Lower lobe of right lung (tissue), 2 donors: ENCODE measurements at regions not wholly inside any gene's neighbourhood (a gene's known extent, or its start where the extent isn't known, plus 50 kb on each side); places are given as distances from the start of the nearest gene placed in this dataset.

Source experiments
- ATAC-seq, 2 donors: fragments of 200-7000 bp; cut with Tn5 transposase; one replicate each; pipeline ENCODE4 v1.9.1; 2020 to 2022; ENCODE audit warnings: mild to moderate bottlenecking in 2 of 2, moderate library complexity in 2 of 2
- DNase-seq: peaks from one replicate; pipeline ENCODE4 v3.0.0-alpha.2; 2020
- H3K27ac ChIP-seq: fragments of 200-600 bp; one replicate; pipeline ENCODE4 v1.8.0; 2022
- H3K27me3 ChIP-seq: fragments of 200-600 bp; one replicate; pipeline ENCODE4 v1.8.0; 2022; ENCODE audit warnings: low read depth
- H3K36me3 ChIP-seq: fragments of 200-600 bp; one replicate; pipeline ENCODE4 v1.8.0; 2022; ENCODE audit warnings: mild to moderate bottlenecking
- H3K4me1 ChIP-seq: fragments of 200-600 bp; one replicate; pipeline ENCODE4 v1.8.0; 2022
- H3K4me3 ChIP-seq: fragments of 200-600 bp; one replicate; pipeline ENCODE4 v1.8.0; 2022; ENCODE audit warnings: mild to moderate bottlenecking
- H3K9me3 ChIP-seq: fragments of 200-600 bp; one replicate; pipeline ENCODE4 v1.8.0; 2022
- intact Hi-C: fragments of 100-400 bp; cut with DNase I; formaldehyde crosslinking; loops from one replicate; pipeline ENCODE4 v1.11.0; 2022
- TF ChIP-seq, protein P1 (sequence below): fragments of 200-600 bp; IDR thresholded peaks from one replicate; pipeline ENCODE4 v1.8.0; 2022; ENCODE audit warnings: antibody characterized with exemption, mild to moderate bottlenecking
- donor health status: DM: no; HTN: yes; CAD: no; lungs with severe emphysema.

DNA sequence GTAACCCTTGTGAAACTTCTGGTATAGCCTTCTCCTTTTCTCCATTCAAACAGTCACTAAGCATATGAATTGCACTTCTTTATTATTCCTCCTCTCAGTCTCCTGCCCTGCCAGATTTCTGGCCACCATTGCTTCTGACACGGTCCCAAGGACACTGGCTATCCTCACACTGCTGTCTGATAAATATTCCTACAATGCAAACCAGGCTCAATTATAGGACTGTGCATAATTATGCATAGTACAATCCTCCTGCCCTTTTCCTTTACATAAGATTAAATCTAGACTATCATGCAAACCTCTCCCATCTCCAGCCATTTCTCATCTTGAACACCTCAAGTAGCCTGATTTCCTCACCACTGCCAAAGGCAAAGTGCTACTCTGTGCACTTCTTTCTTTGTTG is 704.3 kb upstream of the ADAMTS5 start:
- Histone ChIP-seq H3K4me1 (no peaks in the 10 kb centered on the region), H3K9me3 (no peaks in the 10 kb centered on the region), H3K36me3 (no peaks in the 10 kb centered on the region), H3K27me3 (no peaks in the 10 kb centered on the region), H3K4me3 (no peak overlapping the region), H3K27ac (no peak overlapping the region)
- intact Hi-C loops = no loop called here
- no peak for DNase-seq
- TF ChIP-seq, protein P1, sequence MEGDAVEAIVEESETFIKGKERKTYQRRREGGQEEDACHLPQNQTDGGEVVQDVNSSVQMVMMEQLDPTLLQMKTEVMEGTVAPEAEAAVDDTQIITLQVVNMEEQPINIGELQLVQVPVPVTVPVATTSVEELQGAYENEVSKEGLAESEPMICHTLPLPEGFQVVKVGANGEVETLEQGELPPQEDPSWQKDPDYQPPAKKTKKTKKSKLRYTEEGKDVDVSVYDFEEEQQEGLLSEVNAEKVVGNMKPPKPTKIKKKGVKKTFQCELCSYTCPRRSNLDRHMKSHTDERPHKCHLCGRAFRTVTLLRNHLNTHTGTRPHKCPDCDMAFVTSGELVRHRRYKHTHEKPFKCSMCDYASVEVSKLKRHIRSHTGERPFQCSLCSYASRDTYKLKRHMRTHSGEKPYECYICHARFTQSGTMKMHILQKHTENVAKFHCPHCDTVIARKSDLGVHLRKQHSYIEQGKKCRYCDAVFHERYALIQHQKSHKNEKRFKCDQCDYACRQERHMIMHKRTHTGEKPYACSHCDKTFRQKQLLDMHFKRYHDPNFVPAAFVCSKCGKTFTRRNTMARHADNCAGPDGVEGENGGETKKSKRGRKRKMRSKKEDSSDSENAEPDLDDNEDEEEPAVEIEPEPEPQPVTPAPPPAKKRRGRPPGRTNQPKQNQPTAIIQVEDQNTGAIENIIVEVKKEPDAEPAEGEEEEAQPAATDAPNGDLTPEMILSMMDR = no peak
- no peak for ATAC-seq

- Histone ChIP-seq H3K36me3 (no peaks in the 10 kb centered on the region), H3K27me3 (no peaks in the 10 kb centered on the region), H3K4me3 (no peak overlapping the region), H3K27ac (no peak overlapping the region), H3K4me1 (no peaks in the 10 kb centered on the region), H3K9me3 (no peaks in the 10 kb centered on the region)
- TF ChIP-seq, protein P1 = no peak
- no peak for DNase-seq
- intact Hi-C loops = no loop called here
- ATAC-seq = no peak
Measured at GRCh38 chr21:27653481-27653880, 686.6 kb upstream of the ADAMTS5 start.

GRCh38 chr21:27649762-27650161 is 682.9 kb upstream of the ADAMTS5 start:
- Histone ChIP-seq H3K4me1 (no peaks in the 10 kb centered on the region), H3K27ac (no peak overlapping the region), H3K27me3 (no peaks in the 10 kb centered on the region), H3K9me3 (no peaks in the 10 kb centered on the region), H3K4me3 (no peak overlapping the region), H3K36me3 (no peaks in the 10 kb centered on the region)
- DNase-seq (no peak), ATAC-seq (no peak)
- intact Hi-C loops = no loop called here
- TF ChIP-seq, protein P1 = no peak

DNA sequence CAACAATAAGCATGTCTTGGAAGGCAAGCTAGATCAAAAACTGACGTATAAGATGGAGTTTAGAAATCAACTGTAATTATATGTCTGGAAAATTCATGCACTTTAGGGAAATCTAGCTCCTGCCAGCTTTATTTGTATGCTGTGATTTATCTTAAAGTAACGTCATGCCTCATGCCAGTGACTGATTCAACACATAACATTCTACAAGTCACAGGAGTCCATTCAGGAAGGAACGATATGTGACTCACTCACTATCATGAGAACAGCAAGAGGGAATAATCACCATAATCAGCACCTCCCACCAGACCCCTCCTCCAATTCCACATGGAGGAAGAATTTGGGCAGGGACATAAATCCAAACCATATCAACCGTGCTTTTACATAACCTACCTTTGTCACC is 682.4 kb upstream of the ADAMTS5 start:
- TF ChIP-seq, protein P1 = no peak
- DNase-seq = no peak
- intact Hi-C loops = no loop called here
- H3K9me3 ChIP-seq = no peaks in the 10 kb centered on the region
- no peaks in the 10 kb centered on the region for H3K27me3 ChIP-seq
- no peaks in the 10 kb centered on the region for H3K36me3 ChIP-seq
- no peak overlapping the region for H3K27ac ChIP-seq
- no peak for ATAC-seq
- no peaks in the 10 kb centered on the region for H3K4me1 ChIP-seq
- H3K4me3 ChIP-seq = no peak overlapping the region

GRCh38 chr21:27648560-27648959 is 681.7 kb upstream of the ADAMTS5 start:
- no peak for DNase-seq
- no peak overlapping the region for H3K4me3 ChIP-seq
- H3K36me3 ChIP-seq = no peaks in the 10 kb centered on the region
- no peaks in the 10 kb centered on the region for H3K9me3 ChIP-seq
- H3K27me3 ChIP-seq = no peaks in the 10 kb centered on the region
- TF ChIP-seq, protein P1 = no peak
- intact Hi-C loops = no loop called here
- no peaks in the 10 kb centered on the region for H3K4me1 ChIP-seq
- ATAC-seq = no peak
- H3K27ac ChIP-seq = no peak overlapping the region

DNA sequence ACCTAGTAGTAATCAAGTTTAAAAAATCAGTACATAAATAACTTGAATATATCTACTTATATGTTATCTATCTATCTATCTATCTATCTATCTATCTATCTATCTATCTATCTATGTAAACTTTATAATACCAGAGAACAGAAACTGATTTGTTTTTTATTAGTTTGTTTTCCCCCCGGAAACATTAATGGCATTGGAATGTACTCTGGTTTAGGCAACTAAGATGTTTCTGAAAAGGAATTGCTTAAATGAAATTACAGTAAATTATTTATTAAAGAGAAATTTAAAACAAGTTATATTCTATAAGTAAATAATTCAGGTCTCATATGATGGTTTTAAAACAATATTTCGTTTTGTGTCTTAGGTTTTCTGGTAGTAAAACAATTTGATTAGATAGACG is 681.0 kb upstream of the ADAMTS5 start:
- ATAC-seq (no peak), DNase-seq (no peak)
- TF ChIP-seq, protein P1 = no peak
- H3K9me3 ChIP-seq = no peaks in the 10 kb centered on the region
- H3K27ac ChIP-seq = no peak overlapping the region
- intact Hi-C loops = no loop called here
- no peaks in the 10 kb centered on the region for H3K27me3 ChIP-seq
- no peak overlapping the region for H3K4me3 ChIP-seq
- no peaks in the 10 kb centered on the region for H3K36me3 ChIP-seq
- H3K4me1 ChIP-seq = no peaks in the 10 kb centered on the region
